B cell (primary cell): ENCODE measurements at regions not wholly inside any gene's neighbourhood (a gene's known extent, or its start where the extent isn't known, plus 50 kb on each side); places are given as distances from the start of the nearest gene placed in this dataset.

Experiments used
- CTCF ChIP-seq: fragments of 200-600 bp; IDR thresholded peaks from one replicate; pipeline ENCODE4 v1.8.0; 2022; ENCODE audit warnings: antibody characterized with exemption, mild to moderate bottlenecking
- EZH2 ChIP-seq: IDR thresholded peaks from 2 replicates; pipeline ENCODE4 v1.6.1; 2012; ENCODE audit warnings: borderline replicate concordance, low read depth, mild to moderate bottlenecking, moderate library complexity, low read length; ENCODE audit not compliant: insufficient read depth, poor library complexity, severe bottlenecking

GRCh38 chr10:85043207-85043606 lies 714.8 kb downstream of the CCSER2 start:
- TF ChIP-seq CTCF (no peak), EZH2 (no peak)
